K562 (cell line): ENCODE measurements at regions not wholly inside any gene's neighbourhood (a gene's known extent, or its start where the extent isn't known, plus 50 kb on each side); places are given as distances from the start of the nearest gene placed in this dataset.

Experiments used
- ATAC-seq: fragments of 200-7000 bp; cut with Tn5 transposase; 3 replicates; pipeline ENCODE4 v1.9.1; 2020; ENCODE audit warnings: moderate library complexity
- BruUV-seq: library from RNA; stranded (reverse); fragments of 400-500 nt; replicated peaks from 2 replicates; lab custom pipeline; 2021; lab: Mats Ljungman, UMichigan
- CTCF ChIA-PET: fragments of 300-600 bp; formaldehyde crosslinking; extraction: SDS; loops from one replicate; lab custom pipeline; 2021; ENCODE audit warnings: low intra/inter-chr PET ratio; lab: Yijun Ruan, JAX
- POLR2A ChIA-PET: fragments of 300-600, 350-650 bp; sonication (Branson Sonifier 250); formaldehyde crosslinking; extraction: SDS; loops from one replicate; lab custom pipeline; 2021; ENCODE audit warnings: antibody characterized with exemption, inconsistent platforms; lab: Yijun Ruan, JAX
- DNase-seq, 4 experiments: peaks; one replicate each; pipeline versions ENCODE4 v3.0.0 to v3.0.0-alpha.2; 2011 to 2018; ENCODE audit warnings: low spot score in 3 of 4, mixed read lengths in 3 of 4; ENCODE audit errors: extremely low read depth in 1 of 4
- FAIRE-seq: peaks from 2 replicates; lab custom pipeline; 2011; peaks lifted over from hg19 to GRCh38; lab: Jason Lieb, UNC
- H2AFZ ChIP-seq: 2 replicates; pipeline ENCODE4 v1.6.0; 2011; ENCODE audit warnings: low read depth, low read length, control low read depth, inconsistent platforms
- H3K27ac ChIP-seq: fragments of 200-600 bp; 3 replicates; pipeline ENCODE4 v1.8.0; 2011; ENCODE audit warnings: low read depth, mild to moderate bottlenecking, control low read depth, inconsistent platforms, low read length, moderate library complexity, mixed read lengths; ENCODE audit errors: extremely low read depth
- H3K27me3 ChIP-seq, 2 experiments: fragments of 300-600 bp in 1 of 2; 2 replicates in 1 of 2; 3 replicates in 1 of 2; pipeline versions ENCODE4 v1.6.0 to v1.8.0; 2011; ENCODE audit warnings: inconsistent platforms in 2 of 2, low read length in 2 of 2, mild to moderate bottlenecking in 1 of 2, mixed read lengths in 1 of 2, moderate library complexity in 1 of 2; ENCODE audit not compliant: control insufficient read depth in 2 of 2, insufficient read depth in 2 of 2
- H3K36me3 ChIP-seq: fragments of 300-600 bp; 3 replicates; pipeline ENCODE4 v1.8.0; 2011; ENCODE audit warnings: mild to moderate bottlenecking, low read length, inconsistent platforms; ENCODE audit not compliant: control insufficient read depth, insufficient read depth
- H3K4me1 ChIP-seq, 2 experiments: fragments of 200-600 bp in 1 of 2; replicated peaks in 1 of 2; 2 replicates in 1 of 2; 3 replicates in 1 of 2; pipeline versions ENCODE4 v1.5.1 to v1.8.0; 2011; ENCODE audit warnings: inconsistent platforms in 2 of 2, low read length in 2 of 2, mild to moderate bottlenecking in 1 of 2, mixed read lengths in 1 of 2, moderate library complexity in 1 of 2; ENCODE audit not compliant: control insufficient read depth in 2 of 2, insufficient read depth in 2 of 2
- H3K4me2 ChIP-seq: 2 replicates; pipeline ENCODE4 v1.6.1; 2011; ENCODE audit warnings: low read length, control low read depth, inconsistent platforms, mixed read lengths; ENCODE audit not compliant: insufficient read depth
- H3K4me3 ChIP-seq: fragments of 200-600 bp; sonication (generic), shearing (Covaris generic); 2 replicates; pipeline ENCODE4 v1.5.1; 2016; ENCODE audit warnings: control low read depth, inconsistent platforms
- H3K79me2 ChIP-seq: fragments of 200-600 bp; 3 replicates; pipeline ENCODE4 v1.8.0; 2011; ENCODE audit warnings: low read length, inconsistent platforms; ENCODE audit not compliant: control insufficient read depth, insufficient read depth
- H3K9ac ChIP-seq, 2 experiments: 2 replicates each; pipeline versions ENCODE4 v1.6.0 to v1.6.1; 2011; ENCODE audit warnings: low read depth in 2 of 2, low read length in 2 of 2, control low read depth in 1 of 2, inconsistent platforms in 1 of 2, mild to moderate bottlenecking in 1 of 2, mixed read lengths in 1 of 2; ENCODE audit not compliant: insufficient read depth in 1 of 2
- H3K9me1 ChIP-seq: one replicate; pipeline ENCODE4 v1.6.0; 2011; ENCODE audit warnings: inconsistent platforms, mild to moderate bottlenecking, low read length, moderate library complexity; ENCODE audit not compliant: control insufficient read depth, insufficient read depth
- H3K9me3 ChIP-seq: replicated peaks from 2 replicates; pipeline ENCODE4 v1.5.1; 2011; ENCODE audit warnings: low read depth, low read length, inconsistent platforms; ENCODE audit not compliant: control insufficient read depth, insufficient read depth
- H4K20me1 ChIP-seq: replicated peaks from 2 replicates; pipeline ENCODE4 v1.6.1; 2011; ENCODE audit warnings: low read length, inconsistent platforms, mixed read lengths; ENCODE audit not compliant: control insufficient read depth, insufficient read depth
- AFF1 ChIP-seq, 2 experiments: fragments of 450-650 bp; IDR thresholded peaks; 2 replicates each; pipeline ENCODE4 v1.6.1; 2018; ENCODE audit warnings: mild to moderate bottlenecking in 2 of 2, low read depth in 1 of 2; ENCODE audit not compliant: partially characterized antibody in 2 of 2
- CAMTA2 ChIP-seq: fragments of 250-450 bp; sonication (Bioruptor Pico); conservative IDR thresholded peaks from 2 replicates; pipeline ENCODE4 v1.5.1; 2022
- CHAMP1 ChIP-seq: fragments of 450-650 bp; IDR thresholded peaks from 2 replicates; pipeline ENCODE4 v1.6.1; 2016; ENCODE audit warnings: mild to moderate bottlenecking
- ESRRB ChIP-seq: fragments of 250-450 bp; sonication (Bioruptor Pico); IDR thresholded peaks from 2 replicates; pipeline ENCODE4 v1.5.0; 2020; ENCODE audit warnings: mild to moderate bottlenecking, moderate library complexity, borderline replicate concordance
- HDAC8 ChIP-seq: fragments of 450-650 bp; IDR thresholded peaks from 2 replicates; pipeline ENCODE4 v1.6.1; 2016; ENCODE audit warnings: mild to moderate bottlenecking, missing genetic modification characterization, moderate library complexity, missing compliant biosample characterization
- L3MBTL2 ChIP-seq: fragments of 450-650 bp; IDR thresholded peaks from 2 replicates; pipeline ENCODE4 v1.6.1; 2016; ENCODE audit warnings: mild to moderate bottlenecking, moderate library complexity
- NCOR1 ChIP-seq: fragments of 450-650 bp; IDR thresholded peaks from 2 replicates; pipeline ENCODE4 v1.6.1; 2016; ENCODE audit warnings: mild to moderate bottlenecking, moderate library complexity
- PCBP1 ChIP-seq: fragments of 200-400 bp; formaldehyde crosslinking; IDR thresholded peaks from 2 replicates; pipeline ENCODE4 v1.6.1; 2018; ENCODE audit warnings: mild to moderate bottlenecking, low read depth, low read length; ENCODE audit not compliant: poor library complexity, severe bottlenecking
- PML ChIP-seq: IDR thresholded peaks from 2 replicates; pipeline ENCODE4 v1.6.1; 2012; ENCODE audit warnings: low read length, inconsistent platforms
- PRPF4 ChIP-seq: fragments of 200-400 bp; formaldehyde crosslinking; IDR thresholded peaks from one replicate; pipeline ENCODE4 v1.6.1; 2017; ENCODE audit warnings: low read length, low read depth, mild to moderate bottlenecking; ENCODE audit not compliant: insufficient read depth, poor library complexity, severe bottlenecking
- STAT5B ChIP-seq: fragments of 250-450 bp; sonication (Bioruptor Pico); IDR thresholded peaks from 2 replicates; pipeline ENCODE4 v1.8.0; 2021; ENCODE audit warnings: mild to moderate bottlenecking, inconsistent platforms
- ZNF280A ChIP-seq: fragments of 450-650 bp; IDR thresholded peaks from 2 replicates; pipeline ENCODE4 v1.6.1; 2018; ENCODE audit warnings: mild to moderate bottlenecking, low read depth; ENCODE audit not compliant: partially characterized antibody
- WGBS: fragments of 100-300 bp; shearing (Covaris generic); methylation state at CpG from one replicate; pipeline ENCODE4 v1.1.6; 2016; ENCODE audit warnings: low coverage, mixed read lengths; ENCODE audit not compliant: insufficient coverage; ENCODE audit errors: missing lambda C conversion rate; 5-methylcytosine and 5-hydroxymethylcytosine counted together
- in situ Hi-C: fragments of 300-500 bp; cut with MboI; formaldehyde crosslinking; loops from 4 replicates; pipeline ENCODE4 v1.15.0; 2018; ENCODE audit warnings: inconsistent platforms, mixed read lengths
- intact Hi-C: fragments of 100-400 bp; cut with micrococcal nuclease; formaldehyde crosslinking; loops from 2 replicates; pipeline ENCODE4 v1.14.2; 2022
- TF ChIP-seq, protein P1 (sequence below): sonication (generic); formaldehyde crosslinking; IDR thresholded peaks from 2 replicates; pipeline ENCODE4 v1.4.0; 2020; ENCODE audit warnings: mild to moderate bottlenecking, missing genetic modification reagents

- H3K4me2 ChIP-seq: no peak overlapping the region
- no peak overlapping the region for H3K27ac ChIP-seq
- no peaks in the 10 kb centered on the region; the same call in 1 of the 2 replicates for H3K9me3 ChIP-seq
- CTCF ChIA-PET: no interaction called here
- ATAC-seq: no peak
- no peak overlapping the region for H2AFZ ChIP-seq
- no peaks in the 10 kb centered on the region for H3K27me3 ChIP-seq
- H3K9me1 ChIP-seq: no peaks in the 10 kb centered on the region
- H3K36me3 ChIP-seq: no peaks in the 10 kb centered on the region
- no peak for FAIRE-seq
- intact Hi-C loops (no loop called here), in situ Hi-C loops (no loop called here)
- no peaks in the 10 kb centered on the region for H3K79me2 ChIP-seq
- WGBS: 1% methylated on average over 6 of the region's 6 CpGs
- no peak for DNase-seq
- no peak overlapping the region for H3K9ac ChIP-seq
- no TSS peak for BruUV-seq
- H3K4me3 ChIP-seq: no peak overlapping the region
- POLR2A ChIA-PET: no interaction called here
- H4K20me1 ChIP-seq: no peaks in the 10 kb centered on the region
- H3K4me1 ChIP-seq: no peaks in the 10 kb centered on the region
- TF ChIP-seq CAMTA2 (CRISPR knock-in tag) (no peak), NCOR1 (no peak), CHAMP1 (no peak), ZNF280A (no peak), PCBP1 (no peak), STAT5B (CRISPR knock-in tag) (no peak), AFF1 (IDR thresholded peaks at IDR 0.05; ENCODE audit: low read depth in 1 of 2, partially characterized antibody in 2 of 2) (no peak), L3MBTL2 (no peak), HDAC8 (tag) (no peak), PRPF4 (no peak), ESRRB (CRISPR knock-in tag) (no peak), PML (no peak)
- TF ChIP-seq, protein P1, sequence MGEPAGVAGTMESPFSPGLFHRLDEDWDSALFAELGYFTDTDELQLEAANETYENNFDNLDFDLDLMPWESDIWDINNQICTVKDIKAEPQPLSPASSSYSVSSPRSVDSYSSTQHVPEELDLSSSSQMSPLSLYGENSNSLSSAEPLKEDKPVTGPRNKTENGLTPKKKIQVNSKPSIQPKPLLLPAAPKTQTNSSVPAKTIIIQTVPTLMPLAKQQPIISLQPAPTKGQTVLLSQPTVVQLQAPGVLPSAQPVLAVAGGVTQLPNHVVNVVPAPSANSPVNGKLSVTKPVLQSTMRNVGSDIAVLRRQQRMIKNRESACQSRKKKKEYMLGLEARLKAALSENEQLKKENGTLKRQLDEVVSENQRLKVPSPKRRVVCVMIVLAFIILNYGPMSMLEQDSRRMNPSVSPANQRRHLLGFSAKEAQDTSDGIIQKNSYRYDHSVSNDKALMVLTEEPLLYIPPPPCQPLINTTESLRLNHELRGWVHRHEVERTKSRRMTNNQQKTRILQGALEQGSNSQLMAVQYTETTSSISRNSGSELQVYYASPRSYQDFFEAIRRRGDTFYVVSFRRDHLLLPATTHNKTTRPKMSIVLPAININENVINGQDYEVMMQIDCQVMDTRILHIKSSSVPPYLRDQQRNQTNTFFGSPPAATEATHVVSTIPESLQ (CRISPR knock-in tag): no peak
These were observed 395.9 kb upstream of the EMCN start for GRCh38 chr4:100913685-100914084.
